ENCODE measurements at regions not wholly inside any gene's neighbourhood (a gene's known extent, or its start where the extent isn't known, plus 50 kb on each side); places are given as distances from the start of the nearest gene placed in this dataset.

DNA sequence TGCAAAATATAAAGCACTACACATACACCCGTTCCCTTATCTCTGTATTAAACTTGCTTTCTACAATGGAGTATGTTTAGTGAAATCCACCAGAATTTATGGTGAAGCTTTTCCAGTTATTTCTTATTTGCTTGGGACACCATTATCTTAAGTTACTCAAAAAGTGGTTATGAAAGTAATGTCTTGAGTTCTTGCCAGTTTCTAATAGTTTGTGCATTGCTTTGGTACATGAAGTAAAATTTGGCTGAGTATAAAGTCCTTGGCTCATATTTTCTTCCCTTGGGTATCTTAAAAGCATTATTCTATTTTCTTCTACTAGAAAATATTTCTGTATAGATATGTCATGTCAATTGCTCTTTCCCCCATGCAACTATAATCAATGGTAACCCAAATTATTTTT, 85.2 kb downstream of the POLR1F start:
- H3K27me3 Mint-ChIP-seq, result peaks cover 0 to 2% of the 10 kb centered on the region in 2 donors
- Histone ChIP-seq H3K4me3 (ENCODE audit: low read length) (no peak overlapping the region), H3K36me3 (ENCODE audit: insufficient read depth, low read length) (no peaks in the 10 kb centered on the region), H3K27ac (ENCODE audit: low read depth, low read length) (no peak overlapping the region), H3K27me3 (ENCODE audit: insufficient read depth, low read length, poor library complexity, severe bottlenecking) (no peaks in the 10 kb centered on the region), H3K9me3 (ENCODE audit: low read length) (no peaks in the 10 kb centered on the region), H3K4me1 (ENCODE audit: insufficient read depth, low read length) (no peaks in the 10 kb centered on the region)
- H3K27ac Mint-ChIP-seq, result no peak overlapping the region
- no peaks in the 10 kb centered on the region for H3K36me3 Mint-ChIP-seq
- CTCF ChIA-PET, result no interaction called here
- DNase-seq, result no peak
- H3K4me3 Mint-ChIP-seq, result no peak overlapping the region
- peaks cover 2 to 18% (median 3%) of the 10 kb centered on the region in 5 donors for H3K9me3 Mint-ChIP-seq
- no peaks in the 10 kb centered on the region for H3K4me1 Mint-ChIP-seq
- POLR2A ChIA-PET, result no interaction called here

DNA sequence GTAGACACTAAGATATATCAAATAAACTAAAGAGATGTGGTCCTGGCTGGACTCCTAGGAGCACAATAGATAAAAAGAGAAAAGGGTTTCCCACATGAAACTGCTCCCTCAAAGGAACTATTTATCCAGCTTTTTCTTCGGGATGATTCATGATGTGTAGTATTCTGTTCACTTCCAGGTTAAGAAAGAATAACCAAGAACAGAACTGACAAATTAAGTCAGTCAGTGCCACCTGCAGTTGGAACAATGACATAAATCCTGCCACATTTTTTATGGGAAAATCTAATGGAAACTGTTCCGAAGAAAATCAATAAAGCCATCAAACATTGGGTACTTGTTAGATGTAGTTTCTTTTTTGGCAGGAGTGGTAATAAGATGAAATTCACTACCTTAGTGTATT, 87.1 kb downstream of the POLR1F start:
- H3K36me3 Mint-ChIP-seq, result no peaks in the 10 kb centered on the region
- ChIA-PET CTCF (no interaction called here), POLR2A (no interaction called here)
- H3K27me3 Mint-ChIP-seq, result no peaks in the 10 kb centered on the region
- no peak overlapping the region for H3K27ac ChIP-seq (ENCODE audit: low read depth, low read length)
- no peaks in the 10 kb centered on the region for H3K4me1 Mint-ChIP-seq
- no peak overlapping the region for H3K4me3 ChIP-seq (ENCODE audit: low read length)
- H3K9me3 ChIP-seq (ENCODE audit: low read length), result no peaks in the 10 kb centered on the region
- no peaks in the 10 kb centered on the region for H3K27me3 ChIP-seq (ENCODE audit: insufficient read depth, low read length, poor library complexity, severe bottlenecking)
- H3K27ac Mint-ChIP-seq, result no peak overlapping the region
- H3K4me3 Mint-ChIP-seq, result no peak overlapping the region
- H3K9me3 Mint-ChIP-seq, result peaks cover 2 to 18% (median 4%) of the 10 kb centered on the region in 5 donors
- DNase-seq, result no peak
- H3K4me1 ChIP-seq (ENCODE audit: insufficient read depth, low read length), result no peaks in the 10 kb centered on the region
- no peaks in the 10 kb centered on the region for H3K36me3 ChIP-seq (ENCODE audit: insufficient read depth, low read length)

DNA sequence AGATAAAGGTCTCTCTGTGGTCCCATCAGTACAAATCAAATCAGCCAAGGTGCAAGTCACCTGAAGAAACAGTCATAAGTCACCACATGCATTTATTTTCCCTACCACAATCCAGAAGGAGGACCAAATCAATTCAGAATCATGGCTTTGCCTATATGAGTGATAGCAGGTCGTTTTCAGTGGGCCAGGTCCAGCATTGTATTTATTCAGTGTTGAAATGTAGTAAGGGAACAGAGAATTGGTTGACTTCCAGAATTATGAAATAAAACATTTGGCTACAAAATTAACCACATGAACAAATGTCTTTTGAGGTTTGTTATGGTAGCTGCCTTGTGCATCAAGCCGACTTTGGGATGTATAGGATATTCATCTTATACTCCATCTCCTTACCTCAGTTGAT, 88.4 kb downstream of the POLR1F start:
- Histone ChIP-seq H3K9me3 (ENCODE audit: low read length) (no peaks in the 10 kb centered on the region), H3K4me3 (ENCODE audit: low read length) (no peak overlapping the region), H3K27me3 (ENCODE audit: insufficient read depth, low read length, poor library complexity, severe bottlenecking) (no peaks in the 10 kb centered on the region), H3K4me1 (ENCODE audit: insufficient read depth, low read length) (no peaks in the 10 kb centered on the region), H3K27ac (ENCODE audit: low read depth, low read length) (no peak overlapping the region), H3K36me3 (ENCODE audit: insufficient read depth, low read length) (no peaks in the 10 kb centered on the region)
- CTCF ChIA-PET, result no interaction called here
- POLR2A ChIA-PET, result no interaction called here
- no peak for DNase-seq
- Mint-ChIP-seq H3K4me3 (no peak overlapping the region), H3K27me3 (no peaks in the 10 kb centered on the region), H3K9me3 (peaks cover 0 to 18% (median 4%) of the 10 kb centered on the region in 5 donors), H3K4me1 (no peaks in the 10 kb centered on the region), H3K36me3 (no peaks in the 10 kb centered on the region), H3K27ac (no peak overlapping the region)

DNA sequence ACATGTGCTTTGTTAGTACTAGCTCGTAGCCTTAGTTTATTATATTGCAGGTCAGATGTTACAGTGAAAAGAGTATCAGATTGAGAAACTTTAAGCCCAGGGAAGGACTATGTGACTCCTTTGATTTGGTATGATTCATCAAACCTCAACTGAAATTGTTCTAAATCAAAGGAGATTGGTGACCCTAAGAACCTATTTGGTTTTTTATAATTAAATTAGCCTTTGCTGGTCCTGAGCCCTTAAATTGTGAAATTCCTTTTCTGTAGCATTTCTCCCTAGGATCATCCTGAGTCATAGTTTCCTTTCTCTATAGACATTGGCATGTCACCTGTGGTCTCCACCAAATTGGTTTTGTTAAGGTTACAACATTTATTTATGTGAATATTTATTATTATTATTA, 89.7 kb downstream of the POLR1F start:
- CTCF ChIA-PET, result no interaction called here
- Histone ChIP-seq H3K27ac (ENCODE audit: low read depth, low read length) (no peak overlapping the region), H3K27me3 (ENCODE audit: insufficient read depth, low read length, poor library complexity, severe bottlenecking) (no peaks in the 10 kb centered on the region), H3K9me3 (ENCODE audit: low read length) (no peaks in the 10 kb centered on the region), H3K36me3 (ENCODE audit: insufficient read depth, low read length) (no peaks in the 10 kb centered on the region), H3K4me1 (ENCODE audit: insufficient read depth, low read length) (no peaks in the 10 kb centered on the region), H3K4me3 (ENCODE audit: low read length) (no peak overlapping the region)
- no peak for DNase-seq
- Mint-ChIP-seq H3K27ac (no peak overlapping the region), H3K4me1 (no peaks in the 10 kb centered on the region), H3K4me3 (no peak overlapping the region), H3K36me3 (no peaks in the 10 kb centered on the region), H3K9me3 (peaks cover 0 to 12% (median 4%) of the 10 kb centered on the region in 5 donors), H3K27me3 (no peaks in the 10 kb centered on the region)
- POLR2A ChIA-PET, result no interaction called here

DNA sequence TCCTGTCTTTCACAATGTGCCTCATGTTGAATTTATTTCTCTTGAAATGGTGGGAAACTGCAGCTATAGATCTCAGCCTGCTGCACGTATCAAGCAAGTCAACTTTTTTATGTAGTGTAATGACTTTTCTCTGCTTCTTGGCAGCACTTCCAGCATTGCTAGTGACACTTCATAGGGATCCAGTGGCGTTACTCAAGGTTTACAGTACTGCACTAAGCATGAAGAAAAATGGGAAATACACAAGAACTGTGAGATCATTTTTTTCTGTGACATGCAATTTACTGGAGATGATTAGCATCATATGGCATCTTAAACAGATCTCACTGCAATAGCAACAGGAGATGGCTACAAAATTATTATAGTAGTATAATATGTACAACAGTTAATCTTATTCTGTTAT, 90.9 kb downstream of the POLR1F start:
- no peaks in the 10 kb centered on the region for H3K9me3 ChIP-seq (ENCODE audit: low read length)
- no peaks in the 10 kb centered on the region for H3K27me3 Mint-ChIP-seq
- no peak for DNase-seq
- H3K27ac Mint-ChIP-seq, result no peak overlapping the region
- no peak overlapping the region for H3K4me3 ChIP-seq (ENCODE audit: low read length)
- POLR2A ChIA-PET, result no interaction called here
- H3K9me3 Mint-ChIP-seq, result peaks cover 0 to 8% (median 2%) of the 10 kb centered on the region in 5 donors
- no peaks in the 10 kb centered on the region for H3K27me3 ChIP-seq (ENCODE audit: insufficient read depth, low read length, poor library complexity, severe bottlenecking)
- no peaks in the 10 kb centered on the region for H3K4me1 Mint-ChIP-seq
- CTCF ChIA-PET, result no interaction called here
- H3K36me3 Mint-ChIP-seq, result no peaks in the 10 kb centered on the region
- H3K27ac ChIP-seq (ENCODE audit: low read depth, low read length), result no peak overlapping the region
- H3K4me1 ChIP-seq (ENCODE audit: insufficient read depth, low read length), result no peaks in the 10 kb centered on the region
- H3K36me3 ChIP-seq (ENCODE audit: insufficient read depth, low read length), result no peaks in the 10 kb centered on the region
- no peak overlapping the region for H3K4me3 Mint-ChIP-seq

DNA sequence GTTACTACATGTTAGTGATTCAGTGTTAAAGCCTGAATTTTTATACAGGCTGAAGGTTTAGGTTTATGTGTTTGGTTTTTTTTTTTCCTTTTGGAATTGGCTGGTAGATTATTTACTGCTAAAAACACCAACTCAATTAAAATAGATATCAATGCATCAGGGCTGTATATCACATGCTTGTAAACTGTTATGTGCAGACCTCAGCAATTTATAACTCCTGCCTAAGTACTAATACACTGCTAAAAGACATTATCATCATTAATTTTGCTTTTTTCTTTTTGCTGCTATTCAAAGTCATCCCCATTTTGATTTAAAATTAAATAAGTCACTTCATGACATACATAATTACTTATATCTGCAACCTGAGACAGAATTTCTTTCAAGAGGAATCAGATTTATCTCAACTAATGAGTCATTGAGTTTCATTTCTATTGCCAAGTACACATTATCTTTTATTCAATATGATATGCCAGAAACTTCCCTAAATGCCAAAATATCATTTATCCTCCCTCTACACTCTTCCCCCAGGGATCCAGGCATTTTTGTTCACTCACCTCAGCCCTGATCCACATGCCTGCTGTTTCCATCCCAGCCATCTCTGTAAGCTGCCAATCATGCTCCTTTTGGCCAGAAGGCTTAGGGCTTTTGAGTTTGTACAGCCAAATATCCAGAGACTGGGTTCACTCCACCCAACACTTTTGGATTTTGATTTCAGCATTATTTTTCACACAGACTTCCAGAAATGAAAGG, 98.5 kb downstream of the POLR1F start:
- H3K4me3 ChIP-seq (ENCODE audit: low read length), result no peak overlapping the region
- H3K27me3 ChIP-seq (ENCODE audit: insufficient read depth, low read length, poor library complexity, severe bottlenecking), result no peaks in the 10 kb centered on the region
- Mint-ChIP-seq H3K36me3 (no peaks in the 10 kb centered on the region), H3K4me3 (no peak overlapping the region), H3K9me3 (peaks cover 0 to 10% (median under 1%) of the 10 kb centered on the region in 5 donors), H3K27ac (no peak overlapping the region), H3K27me3 (no peaks in the 10 kb centered on the region), H3K4me1 (no peaks in the 10 kb centered on the region)
- no peak overlapping the region for H3K27ac ChIP-seq (ENCODE audit: low read depth, low read length)
- no peaks in the 10 kb centered on the region for H3K4me1 ChIP-seq (ENCODE audit: insufficient read depth, low read length)
- POLR2A ChIA-PET, result no interaction called here
- CTCF ChIA-PET, result no interaction called here
- no peak for DNase-seq
- H3K9me3 ChIP-seq (ENCODE audit: low read length), result no peaks in the 10 kb centered on the region
- H3K36me3 ChIP-seq (ENCODE audit: insufficient read depth, low read length), result no peaks in the 10 kb centered on the region

DNA sequence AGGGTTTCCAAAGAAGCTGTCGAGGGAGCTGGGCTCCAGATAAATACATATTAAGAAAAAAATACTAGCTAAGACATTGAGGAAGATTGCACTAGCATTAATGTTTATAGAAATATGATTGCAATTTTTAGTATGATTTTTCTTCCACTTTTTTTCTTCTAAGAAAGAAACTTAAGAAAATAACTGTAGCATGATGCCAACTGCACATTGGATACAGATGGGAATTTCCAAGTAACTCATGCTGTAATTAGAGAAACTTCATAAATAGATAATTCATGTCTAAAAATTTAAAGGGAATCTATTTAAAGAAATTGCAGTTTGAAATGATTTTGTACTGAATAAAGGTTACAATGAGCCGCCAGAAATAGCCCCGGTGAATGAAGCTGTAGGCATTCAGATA, 119.4 kb downstream of the POLR1F start:
- Mint-ChIP-seq H3K9me3 (peaks cover 0 to 22% (median 3%) of the 10 kb centered on the region in 5 donors), H3K4me1 (no peaks in the 10 kb centered on the region), H3K27ac (no peak overlapping the region), H3K27me3 (no peaks in the 10 kb centered on the region), H3K4me3 (no peak overlapping the region), H3K36me3 (no peaks in the 10 kb centered on the region)
- POLR2A ChIA-PET, result no interaction called here
- H3K4me1 ChIP-seq (ENCODE audit: insufficient read depth, low read length), result no peaks in the 10 kb centered on the region
- no peaks in the 10 kb centered on the region for H3K36me3 ChIP-seq (ENCODE audit: insufficient read depth, low read length)
- no peak overlapping the region for H3K4me3 ChIP-seq (ENCODE audit: low read length)
- H3K27ac ChIP-seq (ENCODE audit: low read depth, low read length), result no peak overlapping the region
- no peaks in the 10 kb centered on the region for H3K9me3 ChIP-seq (ENCODE audit: low read length)
- no peak for DNase-seq
- no peaks in the 10 kb centered on the region for H3K27me3 ChIP-seq (ENCODE audit: insufficient read depth, low read length, poor library complexity, severe bottlenecking)
- CTCF ChIA-PET, result no interaction called here

DNA sequence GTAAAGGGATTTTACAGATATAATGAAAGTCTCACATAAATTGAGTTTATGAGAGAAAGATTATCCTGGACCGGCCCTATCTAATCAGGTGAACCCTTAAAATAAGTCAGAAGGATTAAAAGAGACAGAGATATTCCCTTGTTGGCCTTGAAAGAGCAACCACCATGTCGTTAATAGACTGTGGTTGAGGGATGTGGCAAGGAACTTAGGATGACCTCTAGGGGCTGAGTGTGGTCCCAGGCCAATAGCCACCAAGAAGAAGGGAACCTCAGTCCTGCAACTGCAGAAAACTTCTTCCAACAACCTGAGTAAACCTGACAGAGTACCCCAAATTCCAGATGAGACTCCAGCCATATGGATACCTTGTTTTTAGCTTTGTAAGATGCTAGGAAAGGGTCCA, 121.5 kb downstream of the POLR1F start:
- no peak for DNase-seq
- Mint-ChIP-seq H3K9me3 (peaks cover 0 to 14% (median 2%) of the 10 kb centered on the region in 5 donors), H3K4me1 (no peaks in the 10 kb centered on the region), H3K36me3 (no peaks in the 10 kb centered on the region), H3K4me3 (no peak overlapping the region), H3K27me3 (no peaks in the 10 kb centered on the region), H3K27ac (no peak overlapping the region)
- Histone ChIP-seq H3K27ac (ENCODE audit: low read depth, low read length) (no peak overlapping the region), H3K36me3 (ENCODE audit: insufficient read depth, low read length) (no peaks in the 10 kb centered on the region), H3K27me3 (ENCODE audit: insufficient read depth, low read length, poor library complexity, severe bottlenecking) (no peaks in the 10 kb centered on the region), H3K4me3 (ENCODE audit: low read length) (no peak overlapping the region), H3K4me1 (ENCODE audit: insufficient read depth, low read length) (no peaks in the 10 kb centered on the region), H3K9me3 (ENCODE audit: low read length) (no peaks in the 10 kb centered on the region)
- ChIA-PET POLR2A (no interaction called here), CTCF (no interaction called here)

DNA sequence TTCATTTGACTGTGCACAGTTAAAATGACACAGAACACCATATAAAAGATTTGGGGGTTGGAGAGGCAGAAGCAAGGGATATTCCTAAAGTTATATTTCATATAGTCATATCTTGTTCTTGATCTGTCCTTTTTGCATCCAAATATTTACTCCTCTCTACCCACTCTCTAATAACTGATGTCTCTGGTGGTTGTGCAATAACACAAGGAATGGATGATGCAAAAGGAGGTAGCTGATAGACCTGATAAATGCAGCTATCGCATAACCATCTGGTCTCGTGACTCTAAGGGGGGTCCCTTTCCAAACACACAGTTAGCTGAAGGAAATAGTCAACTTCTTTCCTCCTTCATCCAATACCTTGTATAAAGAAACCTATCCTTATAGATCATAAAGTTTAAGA, 123.1 kb downstream of the POLR1F start:
- Histone ChIP-seq H3K36me3 (ENCODE audit: insufficient read depth, low read length) (no peaks in the 10 kb centered on the region), H3K4me3 (ENCODE audit: low read length) (no peak overlapping the region), H3K27ac (ENCODE audit: low read depth, low read length) (no peak overlapping the region), H3K9me3 (ENCODE audit: low read length) (no peaks in the 10 kb centered on the region), H3K27me3 (ENCODE audit: insufficient read depth, low read length, poor library complexity, severe bottlenecking) (no peaks in the 10 kb centered on the region), H3K4me1 (ENCODE audit: insufficient read depth, low read length) (no peaks in the 10 kb centered on the region)
- no peaks in the 10 kb centered on the region for H3K27me3 Mint-ChIP-seq
- H3K4me3 Mint-ChIP-seq, result no peak overlapping the region
- no peaks in the 10 kb centered on the region for H3K36me3 Mint-ChIP-seq
- peaks cover 0 to 14% (median 0%) of the 10 kb centered on the region in 5 donors for H3K9me3 Mint-ChIP-seq
- POLR2A ChIA-PET, result no interaction called here
- H3K4me1 Mint-ChIP-seq, result no peaks in the 10 kb centered on the region
- CTCF ChIA-PET, result no interaction called here
- no peak for DNase-seq
- no peak overlapping the region for H3K27ac Mint-ChIP-seq
